ENCODE measurements at regions not wholly inside any gene's neighbourhood (a gene's known extent, or its start where the extent isn't known, plus 50 kb on each side); places are given as distances from the start of the nearest gene placed in this dataset.

DNA sequence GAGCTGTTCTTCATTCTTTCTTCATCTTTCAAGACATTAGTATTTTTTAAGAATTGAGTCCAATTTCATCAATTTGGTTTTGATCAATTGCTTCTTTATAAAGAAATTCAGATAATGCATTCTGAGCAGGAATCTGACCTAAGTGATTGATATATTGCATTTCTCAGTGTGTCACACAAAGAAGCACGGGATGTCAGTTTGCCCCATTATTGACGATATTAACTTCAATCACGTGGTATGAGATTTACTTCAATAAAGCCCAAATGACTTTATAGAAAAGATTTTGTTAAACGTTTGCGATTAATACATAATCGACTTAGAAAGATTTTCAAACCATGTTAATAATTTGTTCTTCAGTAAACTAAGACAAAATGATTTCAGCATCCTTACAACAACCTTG lies 1254.2 kb downstream of the FSCB start:
- TF ChIP-seq ZNF24 (tag by site-specific recombination; IDR thresholded peaks at IDR 0.05) (no peak), KLF17 (tag by site-specific recombination; IDR thresholded peaks at IDR 0.05) (no peak), CTCF (tag by site-specific recombination; IDR thresholded peaks at IDR 0.05) (no peak), ZNF311 (tag by site-specific recombination; IDR thresholded peaks at IDR 0.05; ENCODE audit: borderline replicate concordance) (no peak)
- TF ChIP-seq, protein P1, sequence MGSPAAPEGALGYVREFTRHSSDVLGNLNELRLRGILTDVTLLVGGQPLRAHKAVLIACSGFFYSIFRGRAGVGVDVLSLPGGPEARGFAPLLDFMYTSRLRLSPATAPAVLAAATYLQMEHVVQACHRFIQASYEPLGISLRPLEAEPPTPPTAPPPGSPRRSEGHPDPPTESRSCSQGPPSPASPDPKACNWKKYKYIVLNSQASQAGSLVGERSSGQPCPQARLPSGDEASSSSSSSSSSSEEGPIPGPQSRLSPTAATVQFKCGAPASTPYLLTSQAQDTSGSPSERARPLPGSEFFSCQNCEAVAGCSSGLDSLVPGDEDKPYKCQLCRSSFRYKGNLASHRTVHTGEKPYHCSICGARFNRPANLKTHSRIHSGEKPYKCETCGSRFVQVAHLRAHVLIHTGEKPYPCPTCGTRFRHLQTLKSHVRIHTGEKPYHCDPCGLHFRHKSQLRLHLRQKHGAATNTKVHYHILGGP (tag by site-specific recombination; IDR thresholded peaks at IDR 0.05) = no peak

Measured in HEK293 (cell line).